ENCODE measurements at regions not wholly inside any gene's neighbourhood (a gene's known extent, or its start where the extent isn't known, plus 50 kb on each side); places are given as distances from the start of the nearest gene placed in this dataset.

GRCh38 chr2:82155469-82155868 is 1850.9 kb upstream of the LRRTM1 start:
- TF ChIP-seq CTCF (conservative IDR thresholded peaks at IDR 0.05; ENCODE audit: low read depth, low read length) (no peak), EZH2 (IDR thresholded peaks at IDR 0.05; ENCODE audit: borderline replicate concordance, low read depth, low read length, poor library complexity, severe bottlenecking) (no peak)

All from A673 (cell line).